A549 (cell line): ENCODE measurements at regions not wholly inside any gene's neighbourhood (a gene's known extent, or its start where the extent isn't known, plus 50 kb on each side); places are given as distances from the start of the nearest gene placed in this dataset.

Experiments used
- ATAC-seq, 2 experiments: fragments of 200-7000 bp in 1 of 2; fragments of >200 bp in 1 of 2; cut with Nextera tagmentation in 1 of 2; cut with Tn5 transposase in 1 of 2; 3 replicates each; pipeline versions ENCODE4 v1.8.0 to v1.9.1; 2018 to 2020; ENCODE audit warnings: mild to moderate bottlenecking in 1 of 2, moderate library complexity in 1 of 2
- CTCF ChIA-PET: fragments of 300-600 bp; sonication (Branson Sonifier 250); formaldehyde crosslinking; extraction: SDS; loops from one replicate; lab custom pipeline; 2021; ENCODE audit warnings: antibody characterized with exemption, inconsistent platforms; lab: Yijun Ruan, JAX
- POLR2A ChIA-PET: fragments of 350-600 bp; formaldehyde crosslinking; extraction: SDS; loops from one replicate; lab custom pipeline; 2021; ENCODE audit warnings: antibody characterized with exemption, inconsistent platforms; lab: Yijun Ruan, JAX
- DNase-seq, 2 experiments: peaks; one replicate each; pipeline versions ENCODE4 v3.0.0 to v3.0.0-alpha.2; 2011 to 2016; ENCODE audit warnings: low read depth in 1 of 2, low spot score in 1 of 2
- FAIRE-seq: peaks from 2 replicates; lab custom pipeline; 2011; peaks lifted over from hg19 to GRCh38; lab: Jason Lieb, UNC
- H3K27ac ChIP-seq, 2 experiments: fragments of >200 bp; sonication (Bioruptor Twin); formaldehyde crosslinking; 3 replicates each; pipeline ENCODE4 v1.5.1; 2016 to 2017
- H3K4me1 ChIP-seq: fragments of >200 bp; sonication (Bioruptor Twin); formaldehyde crosslinking; 3 replicates; pipeline ENCODE4 v1.6.1; 2016
- H3K4me2 ChIP-seq: fragments of >200 bp; sonication (Bioruptor Twin); formaldehyde crosslinking; 3 replicates; pipeline ENCODE4 v1.6.1; 2016
- H3K4me3 ChIP-seq: fragments of >200 bp; sonication (Bioruptor Twin); formaldehyde crosslinking; 3 replicates; pipeline ENCODE4 v1.5.1; 2016
- H3K9me3 ChIP-seq: fragments of >200 bp; sonication (Bioruptor Twin); formaldehyde crosslinking; 3 replicates; pipeline ENCODE4 v1.6.1; 2016
- CBX2 ChIP-seq: fragments of 200-600 bp; sonication (generic); IDR thresholded peaks from 2 replicates; pipeline ENCODE4 v1.6.1; 2016; ENCODE audit warnings: low read depth, mild to moderate bottlenecking, borderline replicate concordance
- CEBPB ChIP-seq, 2 experiments: fragments of >200 bp in 1 of 2; sonication (Bioruptor Twin) in 1 of 2; formaldehyde crosslinking in 1 of 2; IDR thresholded peaks; 2 replicates each; pipeline ENCODE4 v1.6.1; 2012 to 2016
- EHF ChIP-seq: fragments of 250-450 bp; sonication (Bioruptor Pico); IDR thresholded peaks from 2 replicates; pipeline ENCODE4 v1.5.0; 2020; ENCODE audit warnings: mild to moderate bottlenecking
- EHMT2 ChIP-seq: fragments of 200-600 bp; sonication (generic); IDR thresholded peaks from 2 replicates; pipeline ENCODE4 v1.6.1; 2016; ENCODE audit warnings: antibody characterized with exemption, low read depth, mild to moderate bottlenecking, moderate library complexity
- FOXS1 ChIP-seq: fragments of 250-450 bp; sonication (Bioruptor Pico); IDR thresholded peaks from 2 replicates; pipeline ENCODE4 v1.5.0; 2020; ENCODE audit warnings: mild to moderate bottlenecking, moderate library complexity
- GATA3 ChIP-seq: IDR thresholded peaks from 2 replicates; pipeline ENCODE4 v1.6.1; 2012; ENCODE audit warnings: borderline replicate concordance
- HES2 ChIP-seq: fragments of >200 bp; sonication (Bioruptor Twin); formaldehyde crosslinking; IDR thresholded peaks from 2 replicates; pipeline ENCODE4 v1.6.1; 2016
- HEYL ChIP-seq: fragments of 250-450 bp; sonication (Bioruptor Pico); IDR thresholded peaks from 2 replicates; pipeline ENCODE4 v1.8.0; 2021; ENCODE audit warnings: mild to moderate bottlenecking, moderate library complexity
- HOXB13 ChIP-seq: fragments of 250-450 bp; sonication (Bioruptor Pico); IDR thresholded peaks from 2 replicates; pipeline ENCODE4 v1.5.0; 2020; ENCODE audit warnings: low read depth, mild to moderate bottlenecking, moderate library complexity
- HOXB5 ChIP-seq: fragments of 250-450 bp; sonication (Bioruptor Pico); IDR thresholded peaks from 2 replicates; pipeline ENCODE4 v1.5.0; 2020; ENCODE audit warnings: mild to moderate bottlenecking, moderate library complexity
- KDM5A ChIP-seq: fragments of 200-600 bp; sonication (generic); IDR thresholded peaks from 2 replicates; pipeline ENCODE4 v1.6.1; 2016; ENCODE audit warnings: antibody characterized with exemption, mild to moderate bottlenecking
- MAFK ChIP-seq: fragments of 450-650 bp; IDR thresholded peaks from 2 replicates; pipeline ENCODE4 v1.6.1; 2014; ENCODE audit not compliant: partially characterized antibody
- MYC ChIP-seq: IDR thresholded peaks from 2 replicates; pipeline ENCODE4 v1.6.1; 2012; ENCODE audit warnings: mild to moderate bottlenecking, inconsistent platforms, low read length, improper control_type of control experiment, borderline replicate concordance
- PHF8 ChIP-seq: fragments of 200-600 bp; sonication (generic); IDR thresholded peaks from 2 replicates; pipeline ENCODE4 v1.6.1; 2016; ENCODE audit warnings: low read depth, mild to moderate bottlenecking, antibody characterized with exemption, moderate library complexity, borderline replicate concordance
- RCOR1 ChIP-seq: fragments of 150-350 bp; IDR thresholded peaks from 2 replicates; pipeline ENCODE4 v1.6.1; 2014; ENCODE audit warnings: antibody characterized with exemption, low read length, low read depth
- RNF2 ChIP-seq: fragments of 200-600 bp; sonication (generic); IDR thresholded peaks from 2 replicates; pipeline ENCODE4 v1.6.1; 2016; ENCODE audit warnings: low read depth, mild to moderate bottlenecking, antibody characterized with exemption, moderate library complexity, borderline replicate concordance
- TP53 ChIP-seq: fragments of 250-450 bp; sonication (Bioruptor Pico); IDR thresholded peaks from 2 replicates; pipeline ENCODE4 v1.5.0; 2021; ENCODE audit warnings: mild to moderate bottlenecking, moderate library complexity
- ZFP36 ChIP-seq: fragments of 450-650 bp; IDR thresholded peaks from 2 replicates; pipeline ENCODE4 v1.6.1; 2014; ENCODE audit warnings: borderline replicate concordance; ENCODE audit not compliant: partially characterized antibody
- WGBS: methylation state at CpG from one replicate; pipeline ENCODE4 v1.1.6; 2017; ENCODE audit errors: missing lambda C conversion rate; 5-methylcytosine and 5-hydroxymethylcytosine counted together
- TF ChIP-seq, protein P1 (sequence below): IDR thresholded peaks from 2 replicates; pipeline ENCODE4 v1.6.1; 2012
- TF ChIP-seq, protein P2 (sequence below): fragments of 250-450 bp; sonication (Bioruptor Pico); IDR thresholded peaks from 2 replicates; pipeline ENCODE4 v1.5.0; 2021; ENCODE audit warnings: mild to moderate bottlenecking, moderate library complexity, borderline replicate concordance
- TF ChIP-seq, protein P3 (sequence below): IDR thresholded peaks from 2 replicates; pipeline ENCODE4 v1.6.1; 2012; ENCODE audit warnings: low read depth, borderline replicate concordance

DNA sequence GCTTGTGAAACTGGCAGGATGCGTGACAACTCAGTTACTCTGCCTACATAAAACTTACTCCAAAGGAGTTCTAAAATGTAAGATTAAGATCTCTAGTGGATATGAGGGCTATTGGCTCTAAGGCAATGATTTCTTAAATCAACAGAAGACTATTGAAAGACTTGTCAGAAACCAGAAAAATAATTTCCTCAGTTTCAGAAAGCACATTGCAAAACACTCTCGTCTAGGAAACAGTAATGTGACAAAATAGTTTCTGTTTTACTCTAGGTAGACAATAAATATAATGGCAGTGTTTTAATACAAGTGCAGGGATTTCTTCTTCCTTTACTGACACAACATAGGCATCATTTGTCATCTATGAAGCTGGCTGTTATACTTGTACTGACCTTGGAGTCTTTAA lies 230.1 kb downstream of the KCTD12 start (continued):
- TF ChIP-seq, protein P1, sequence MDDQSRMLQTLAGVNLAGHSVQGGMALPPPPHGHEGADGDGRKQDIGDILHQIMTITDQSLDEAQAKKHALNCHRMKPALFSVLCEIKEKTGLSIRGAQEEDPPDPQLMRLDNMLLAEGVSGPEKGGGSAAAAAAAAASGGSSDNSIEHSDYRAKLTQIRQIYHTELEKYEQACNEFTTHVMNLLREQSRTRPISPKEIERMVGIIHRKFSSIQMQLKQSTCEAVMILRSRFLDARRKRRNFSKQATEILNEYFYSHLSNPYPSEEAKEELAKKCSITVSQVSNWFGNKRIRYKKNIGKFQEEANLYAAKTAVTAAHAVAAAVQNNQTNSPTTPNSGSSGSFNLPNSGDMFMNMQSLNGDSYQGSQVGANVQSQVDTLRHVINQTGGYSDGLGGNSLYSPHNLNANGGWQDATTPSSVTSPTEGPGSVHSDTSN: no peak
- TF ChIP-seq RCOR1 (no peak), CEBPB (IDR thresholded peaks at IDR 0.05) (no peak)

GRCh38 chr13:76654263-76654662 lies 231.9 kb downstream of the KCTD12 start:
- Histone ChIP-seq H3K4me3 (no peak overlapping the region), H3K27ac (no peak overlapping the region), H3K4me1 (no peaks in the 10 kb centered on the region), H3K9me3 (no peaks in the 10 kb centered on the region), H3K4me2 (no peak overlapping the region)
- TF ChIP-seq EHMT2 (no peak), KDM5A (no peak), HOXB5 (CRISPR knock-in tag) (no peak), MYC (no peak), ZFP36 (no peak), CBX2 (no peak), TP53 (CRISPR knock-in tag) (no peak), CEBPB (IDR thresholded peaks at IDR 0.05) (no peak), MAFK (no peak), HEYL (no peak), HES2 (no peak), EHF (CRISPR knock-in tag) (no peak), PHF8 (no peak), GATA3 (no peak), RCOR1 (no peak), RNF2 (no peak), FOXS1 (CRISPR knock-in tag) (no peak)
- TF ChIP-seq, protein P2, sequence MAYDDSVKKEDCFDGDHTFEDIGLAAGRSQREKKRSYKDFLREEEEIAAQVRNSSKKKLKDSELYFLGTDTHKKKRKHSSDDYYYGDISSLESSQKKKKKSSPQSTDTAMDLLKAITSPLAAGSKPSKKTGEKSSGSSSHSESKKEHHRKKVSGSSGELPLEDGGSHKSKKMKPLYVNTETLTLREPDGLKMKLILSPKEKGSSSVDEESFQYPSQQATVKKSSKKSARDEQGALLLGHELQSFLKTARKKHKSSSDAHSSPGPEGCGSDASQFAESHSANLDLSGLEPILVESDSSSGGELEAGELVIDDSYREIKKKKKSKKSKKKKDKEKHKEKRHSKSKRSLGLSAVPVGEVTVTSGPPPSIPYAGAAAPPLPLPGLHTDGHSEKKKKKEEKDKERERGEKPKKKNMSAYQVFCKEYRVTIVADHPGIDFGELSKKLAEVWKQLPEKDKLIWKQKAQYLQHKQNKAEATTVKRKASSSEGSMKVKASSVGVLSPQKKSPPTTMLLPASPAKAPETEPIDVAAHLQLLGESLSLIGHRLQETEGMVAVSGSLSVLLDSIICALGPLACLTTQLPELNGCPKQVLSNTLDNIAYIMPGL (CRISPR knock-in tag): no peak
- TF ChIP-seq, protein P3, sequence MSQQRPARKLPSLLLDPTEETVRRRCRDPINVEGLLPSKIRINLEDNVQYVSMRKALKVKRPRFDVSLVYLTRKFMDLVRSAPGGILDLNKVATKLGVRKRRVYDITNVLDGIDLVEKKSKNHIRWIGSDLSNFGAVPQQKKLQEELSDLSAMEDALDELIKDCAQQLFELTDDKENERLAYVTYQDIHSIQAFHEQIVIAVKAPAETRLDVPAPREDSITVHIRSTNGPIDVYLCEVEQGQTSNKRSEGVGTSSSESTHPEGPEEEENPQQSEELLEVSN: no peak
- no peak for DNase-seq
- ChIA-PET CTCF (no interaction called here), POLR2A (no interaction called here)
- FAIRE-seq: no peak
- 38% methylated on average over 2 of the region's 2 CpGs for WGBS
- no peak for ATAC-seq

- ATAC-seq: no peak
- 46% methylated on average over 1 of the region's 1 CpG for WGBS
- no peak overlapping the region for H3K4me2 ChIP-seq
- TF ChIP-seq, protein P3: no peak
- TF ChIP-seq CEBPB (IDR thresholded peaks at IDR 0.05) (no peak), HOXB13 (CRISPR knock-in tag) (no peak)
- TF ChIP-seq, protein P2 (CRISPR knock-in tag): no peak
- TF ChIP-seq, all 56 proteins: peak for 0
- CTCF ChIA-PET: no interaction called here
- DNase-seq (no peak), FAIRE-seq (no peak)
- no peak overlapping the region for H3K4me3 ChIP-seq
- H3K4me1 ChIP-seq: no peaks in the 10 kb centered on the region
- H3K27ac ChIP-seq: no peak overlapping the region
- POLR2A ChIA-PET: no interaction called here
- no peaks in the 10 kb centered on the region for H3K9me3 ChIP-seq
Observed at GRCh38 chr13:76651286-76651685, 234.9 kb downstream of the KCTD12 start.
